HG03139 (cell line): ENCODE measurements at regions not wholly inside any gene's neighbourhood (a gene's known extent, or its start where the extent isn't known, plus 50 kb on each side); places are given as distances from the start of the nearest gene placed in this dataset.

Source experiments
- ATAC-seq: cut with Tn5 transposase; IDR thresholded peaks from one replicate; pipeline ENCODE4 v1.9.1; 2021; ENCODE audit not compliant: unreplicated experiment

DNA sequence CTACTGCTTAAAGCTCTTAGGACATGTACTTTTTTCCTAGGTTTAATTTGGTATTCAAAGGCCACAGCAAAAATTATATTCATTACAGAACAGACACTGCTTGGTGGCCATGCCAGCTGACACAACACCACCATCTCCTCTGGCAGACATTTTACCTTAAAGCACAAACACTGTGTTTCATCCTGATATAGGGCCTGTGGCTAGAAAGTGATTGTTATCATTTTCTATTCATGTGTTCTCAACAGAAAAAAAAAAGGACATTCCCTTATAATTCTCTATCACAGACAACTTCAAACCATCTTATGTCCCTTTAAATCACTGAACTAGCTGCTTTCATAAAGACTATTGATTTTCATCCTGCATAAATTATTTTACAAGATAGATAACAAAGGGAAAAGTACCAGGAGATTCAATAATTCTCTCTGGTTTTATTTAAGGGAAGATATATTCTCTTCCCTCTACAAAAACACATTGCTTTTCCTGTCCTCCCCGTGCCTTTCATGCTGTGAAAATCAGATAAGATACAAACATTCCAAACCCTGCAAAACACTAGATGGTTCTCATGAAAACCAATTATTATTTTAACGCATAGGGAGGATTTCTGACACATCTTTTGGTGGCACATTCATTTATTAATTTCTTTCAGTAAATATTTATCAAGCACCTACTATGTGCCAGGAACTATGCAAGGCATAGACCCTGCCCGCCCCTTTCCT is 139.3 kb upstream of the TMCC3 start:
- no peak for ATAC-seq

DNA sequence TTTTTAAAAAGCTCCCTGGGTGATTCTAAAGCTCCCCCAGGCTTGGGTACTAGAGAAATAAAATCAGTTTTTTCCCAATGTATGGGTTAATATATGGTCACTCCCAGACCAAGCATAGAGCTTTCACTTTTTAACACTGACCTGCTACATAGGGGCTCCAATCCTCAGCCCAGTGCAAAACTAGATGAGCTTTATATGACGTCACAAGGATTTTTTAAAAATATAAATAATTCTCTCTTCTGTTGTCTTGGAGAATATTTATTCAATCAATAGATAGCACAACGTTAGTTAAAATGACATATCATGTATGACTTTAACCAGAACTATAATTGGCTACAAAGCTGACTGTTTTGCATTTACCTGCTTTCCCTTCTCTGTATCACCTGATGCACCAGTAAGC is 137.9 kb upstream of the TMCC3 start:
- ATAC-seq, result no peak

- no peak for ATAC-seq
These were observed 136.5 kb upstream of the TMCC3 start for GRCh38 chr12:94786906-94787305.

DNA sequence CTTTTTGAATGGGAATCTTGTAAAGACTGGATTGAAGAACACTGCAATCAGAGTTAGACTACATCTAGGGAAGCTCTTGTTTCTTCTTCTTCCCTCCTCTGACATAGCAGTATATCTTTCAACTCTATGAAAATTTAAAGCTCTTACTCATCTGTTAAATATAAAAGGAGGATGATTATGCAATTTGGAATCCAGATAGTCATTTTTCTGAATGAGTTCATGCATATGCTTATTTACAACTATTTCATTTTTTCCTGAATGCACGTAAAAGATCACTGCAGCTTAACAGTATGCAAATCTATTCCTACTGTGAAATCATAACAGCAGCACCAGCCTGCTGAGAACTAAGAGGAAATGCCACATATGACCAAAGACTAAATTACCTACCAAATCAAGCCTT is 133.5 kb upstream of the TMCC3 start:
- no peak for ATAC-seq

- ATAC-seq, result no peak
These were observed 133.0 kb upstream of the TMCC3 start for GRCh38 chr12:94783343-94783742.

GRCh38 chr12:94781835-94782234 is 131.5 kb upstream of the TMCC3 start:
- ATAC-seq, result no peak

- ATAC-seq, result no peak
These were observed 129.1 kb upstream of the TMCC3 start for GRCh38 chr12:94779485-94779884.

DNA sequence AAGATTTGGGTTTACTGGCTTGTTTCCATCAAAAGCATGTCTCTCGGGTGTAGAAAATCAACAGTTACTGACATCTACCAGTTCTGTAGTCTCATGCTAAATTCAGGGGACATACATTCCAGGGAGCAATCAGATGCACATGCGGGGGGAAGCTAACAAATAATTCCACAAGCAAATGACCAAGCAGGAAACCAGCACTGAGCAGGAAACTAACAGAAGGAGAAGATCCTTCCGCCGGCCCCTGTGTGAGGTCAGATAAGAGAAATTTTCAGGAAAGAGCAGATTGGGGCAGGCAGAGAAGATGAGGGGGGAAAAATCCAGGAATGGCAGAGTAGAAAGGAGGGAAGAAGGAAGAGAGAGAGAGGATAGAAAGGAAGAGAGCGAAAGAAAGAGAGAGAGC is 127.6 kb upstream of the TMCC3 start:
- no peak for ATAC-seq

DNA sequence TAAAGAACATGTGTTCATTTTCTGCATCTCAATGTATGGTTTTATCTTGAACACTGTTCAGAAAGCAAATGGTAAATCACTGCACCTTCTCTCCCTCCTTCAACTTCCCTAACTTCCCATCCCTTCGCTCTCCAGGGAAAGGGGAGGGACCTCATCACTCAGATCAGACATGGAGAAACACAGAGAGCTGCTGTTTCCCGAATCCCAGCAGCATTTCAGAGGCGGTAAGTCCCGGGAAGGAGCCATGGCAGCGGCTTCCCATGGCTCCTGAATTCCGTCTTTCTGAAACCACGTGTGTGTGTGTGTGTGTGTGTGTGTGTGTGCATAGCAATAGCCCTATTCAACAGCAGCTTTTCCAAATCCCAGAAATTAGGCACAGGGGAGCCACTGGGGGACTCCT is 125.4 kb upstream of the TMCC3 start:
- ATAC-seq, result no peak

GRCh38 chr12:94771741-94772140 is 121.4 kb upstream of the TMCC3 start:
- ATAC-seq, result no peak

DNA sequence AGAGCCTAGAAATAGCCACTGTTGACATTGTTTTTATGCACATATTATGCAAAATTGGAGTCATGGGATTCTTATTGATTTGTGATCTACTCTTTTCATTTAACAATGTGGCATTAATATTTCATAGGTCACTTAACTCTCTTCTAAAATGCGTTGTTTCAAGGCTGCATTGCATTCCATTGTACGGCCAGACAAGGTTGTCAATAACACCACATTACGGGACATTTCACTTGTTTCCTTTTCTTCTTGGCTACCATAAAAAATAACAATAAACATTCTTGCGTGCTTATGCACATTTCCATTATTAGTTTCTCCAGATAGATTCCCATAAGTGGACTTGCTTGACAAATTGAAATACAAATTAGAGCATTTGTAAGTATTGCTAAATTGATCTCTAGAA is 120.8 kb upstream of the TMCC3 start:
- no peak for ATAC-seq

- no peak for ATAC-seq
These were observed 120.4 kb upstream of the TMCC3 start for GRCh38 chr12:94770791-94771190.

DNA sequence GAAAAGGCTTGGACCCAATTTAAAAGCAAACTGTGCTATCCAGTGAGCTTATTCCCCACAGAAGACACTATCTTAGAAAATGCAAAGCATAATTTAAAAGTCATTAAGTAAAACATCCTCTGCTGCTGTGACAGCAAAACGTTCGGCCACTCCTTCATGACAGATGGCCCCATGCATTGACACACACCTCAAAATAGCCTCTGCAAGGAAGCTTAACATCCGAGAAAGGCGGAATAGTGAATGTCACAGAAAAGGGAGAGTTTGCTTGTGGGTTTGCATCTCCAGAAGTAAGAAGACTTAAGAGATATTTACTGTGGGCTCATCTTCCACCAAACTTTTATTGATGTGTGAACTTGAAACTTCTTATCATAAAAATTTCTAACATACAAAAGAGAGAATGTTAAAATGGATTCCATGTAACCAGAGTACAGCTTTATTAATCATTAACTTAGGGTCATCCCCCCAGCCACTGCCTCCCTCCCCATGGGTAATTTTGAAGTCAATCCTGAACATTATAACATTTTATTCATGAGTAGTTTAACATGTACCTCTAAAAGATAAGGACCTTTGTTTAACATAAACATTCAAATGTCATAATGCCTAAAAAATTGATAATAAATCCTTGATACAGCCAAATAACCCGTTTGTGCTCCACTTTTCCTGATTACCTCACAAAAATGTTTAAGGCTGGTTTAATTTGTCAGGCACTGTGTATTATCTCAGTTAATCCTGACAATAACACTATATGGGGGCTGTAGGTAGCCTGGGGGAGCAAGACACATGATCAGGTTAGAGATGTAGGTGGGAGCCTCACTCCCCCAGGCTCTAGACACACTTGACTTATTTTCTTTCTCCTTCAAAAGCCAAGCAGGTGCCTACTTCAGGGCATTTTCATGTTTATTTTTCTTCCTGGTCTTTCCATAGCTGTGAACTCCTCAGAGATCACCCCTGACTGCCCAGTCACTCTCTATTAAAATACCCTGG is 119.7 kb upstream of the TMCC3 start:
- no peak for ATAC-seq

GRCh38 chr12:94769047-94769420 is 118.7 kb upstream of the TMCC3 start:
- ATAC-seq, result peak; percentile 83

DNA sequence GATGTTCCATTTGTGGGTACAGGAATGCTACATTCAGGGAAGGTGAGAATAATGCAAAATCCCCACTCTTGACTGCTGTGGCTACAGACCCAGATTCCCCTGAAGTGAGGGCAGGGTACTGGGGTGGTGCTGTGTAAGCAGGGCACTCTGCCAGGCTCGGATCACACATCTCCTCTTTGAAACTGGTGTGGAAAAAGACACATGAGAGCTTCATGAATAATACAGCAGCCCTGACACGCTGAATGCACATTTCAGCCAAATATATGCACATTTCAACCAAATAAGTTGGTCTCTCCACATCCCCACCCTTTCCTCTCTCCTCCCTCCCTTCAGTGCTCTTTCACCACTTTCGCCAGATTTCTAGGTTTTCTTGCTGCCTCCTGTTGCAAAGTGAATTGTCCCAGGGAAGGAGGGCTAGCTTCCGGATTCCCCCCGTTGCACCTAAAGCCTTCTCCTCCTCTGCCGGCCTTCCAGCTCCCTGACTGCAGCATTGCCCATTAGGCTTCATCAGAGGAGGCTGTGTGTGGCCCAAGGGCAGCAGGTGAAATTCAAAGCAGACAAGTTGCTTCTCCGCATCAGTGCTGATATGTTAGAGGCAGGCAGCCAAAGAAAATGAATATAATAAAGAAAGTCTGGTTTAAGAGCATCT is 118.2 kb upstream of the TMCC3 start:
- peak; percentile 46 for ATAC-seq

DNA sequence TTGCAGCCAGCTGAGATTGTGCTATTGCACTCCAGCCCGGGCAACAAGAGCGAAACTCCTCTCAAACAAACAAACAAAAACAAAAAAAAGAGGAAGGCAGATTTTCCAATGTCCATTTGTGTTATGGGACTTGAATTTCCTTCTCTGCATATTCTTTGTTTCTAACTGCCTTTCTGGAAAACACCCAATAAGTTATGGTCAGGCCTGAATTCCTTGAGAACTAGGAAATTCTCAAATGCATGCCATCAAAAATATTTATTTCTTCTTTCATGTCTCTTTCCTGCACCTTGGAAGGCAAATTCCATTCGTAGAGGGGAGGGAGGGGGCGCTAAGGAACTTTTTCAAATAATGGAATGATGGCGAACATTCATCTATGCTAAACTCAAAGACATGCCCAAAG is 117.6 kb upstream of the TMCC3 start:
- ATAC-seq, result no peak

DNA sequence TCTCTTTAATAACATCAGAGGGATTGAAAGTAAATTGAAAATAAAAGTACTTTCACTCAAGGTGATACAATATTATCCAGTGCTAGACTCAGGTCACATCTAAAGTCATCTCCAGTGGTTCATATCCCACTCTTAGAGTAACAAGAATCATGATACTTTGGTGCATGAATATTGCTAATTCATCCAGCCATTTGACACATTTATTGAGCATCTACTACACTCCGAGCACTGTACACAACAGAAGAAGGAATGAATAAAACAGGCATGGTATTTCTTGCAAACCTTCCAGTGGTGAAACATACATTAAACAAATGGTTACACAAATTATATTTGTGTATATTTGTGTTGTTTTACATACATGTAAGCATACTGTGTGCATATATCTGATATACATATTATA is 116.0 kb upstream of the TMCC3 start:
- no peak for ATAC-seq

- no peak for ATAC-seq
These were observed 113.1 kb upstream of the TMCC3 start for GRCh38 chr12:94763462-94763861.

GRCh38 chr12:94762943-94763342 is 112.6 kb upstream of the TMCC3 start:
- ATAC-seq, result peak; percentile 26

GRCh38 chr12:94762259-94762942 is 112.0 kb upstream of the TMCC3 start:
- peak; percentile 71 for ATAC-seq

- no peak for ATAC-seq
These were observed 111.2 kb upstream of the TMCC3 start for GRCh38 chr12:94761559-94761958.
